HG02623 (cell line): ENCODE measurements at regions not wholly inside any gene's neighbourhood (a gene's known extent, or its start where the extent isn't known, plus 50 kb on each side); places are given as distances from the start of the nearest gene placed in this dataset.

Experiments used
- ATAC-seq: cut with Tn5 transposase; IDR thresholded peaks from one replicate; pipeline ENCODE4 v1.9.1; 2021; ENCODE audit warnings: moderate library complexity; ENCODE audit not compliant: unreplicated experiment

GRCh38 chr2:19141234-19142004 lies 217.0 kb downstream of the OSR1 start:
- no peak for ATAC-seq

- ATAC-seq: no peak
These were observed 217.8 kb downstream of the OSR1 start for GRCh38 chr2:19140463-19141208.

GRCh38 chr2:19139386-19139785 lies 219.0 kb downstream of the OSR1 start:
- ATAC-seq: no peak

GRCh38 chr2:19138264-19138825 lies 220.1 kb downstream of the OSR1 start:
- no peak for ATAC-seq

- ATAC-seq: no peak
These were observed 221.0 kb downstream of the OSR1 start for GRCh38 chr2:19137433-19137832.

- no peak for ATAC-seq
These were observed 225.5 kb downstream of the OSR1 start for GRCh38 chr2:19132967-19133366.

- no peak for ATAC-seq
These were observed 226.6 kb downstream of the OSR1 start for GRCh38 chr2:19131871-19132270.

GRCh38 chr2:19128148-19128547 lies 230.3 kb downstream of the OSR1 start:
- ATAC-seq: no peak

- ATAC-seq: no peak
These were observed 230.8 kb downstream of the OSR1 start for GRCh38 chr2:19127616-19128015.

- no peak for ATAC-seq
These were observed 232.3 kb downstream of the OSR1 start for GRCh38 chr2:19125901-19126680.

- no peak for ATAC-seq
These were observed 234.3 kb downstream of the OSR1 start for GRCh38 chr2:19124135-19124534.

- ATAC-seq: no peak
These were observed 234.9 kb downstream of the OSR1 start for GRCh38 chr2:19123556-19123955.

- ATAC-seq: no peak
These were observed 236.2 kb downstream of the OSR1 start for GRCh38 chr2:19122220-19122619.

- no peak for ATAC-seq
These were observed 237.3 kb downstream of the OSR1 start for GRCh38 chr2:19120941-19121750.

GRCh38 chr2:19120181-19120580 lies 238.2 kb downstream of the OSR1 start:
- no peak for ATAC-seq

- ATAC-seq: no peak
These were observed 239.0 kb downstream of the OSR1 start for GRCh38 chr2:19119326-19120001.

GRCh38 chr2:19116918-19117317 lies 241.5 kb downstream of the OSR1 start:
- ATAC-seq: no peak

- no peak for ATAC-seq
These were observed 243.6 kb downstream of the OSR1 start for GRCh38 chr2:19114754-19115231.

- no peak for ATAC-seq
These were observed 244.3 kb downstream of the OSR1 start for GRCh38 chr2:19114126-19114525.

- ATAC-seq: no peak
These were observed 247.1 kb downstream of the OSR1 start for GRCh38 chr2:19111354-19111753.
